ENCODE measurements at regions not wholly inside any gene's neighbourhood (a gene's known extent, or its start where the extent isn't known, plus 50 kb on each side); places are given as distances from the start of the nearest gene placed in this dataset.
"Not testable (repeated sequence)": the region's sequence is repeated elsewhere in the genome, so short reads cannot be mapped to it uniquely, and the experiment has no call there.

GRCh38 chr4:173763389-173763788 is 233.4 kb upstream of the HAND2 start:
- no peak for DNase-seq (ENCODE audit: low read depth)

DNA sequence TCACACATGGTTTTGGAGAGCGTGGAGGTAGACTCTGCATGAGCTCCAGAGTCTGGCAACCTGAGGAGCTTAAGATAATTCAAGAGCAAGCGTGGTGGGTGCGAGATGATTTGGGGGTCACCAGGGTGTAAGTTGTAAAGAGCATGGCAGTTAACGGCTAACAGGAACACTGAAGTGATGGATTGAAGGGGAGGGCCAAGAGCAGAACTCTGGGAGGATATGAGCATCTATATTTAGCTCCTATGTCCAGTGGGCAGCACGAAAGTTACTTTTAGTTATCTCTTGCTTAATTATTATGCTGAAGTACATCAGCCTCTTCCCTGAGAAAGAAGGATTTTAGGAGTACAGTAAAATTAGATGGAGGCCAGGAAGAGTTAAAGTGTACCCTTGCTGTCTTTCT is 231.9 kb upstream of the HAND2 start:
- DNase-seq (ENCODE audit: low read depth), result no peak

- DNase-seq (ENCODE audit: low read depth), result no peak
Observed at GRCh38 chr4:173761236-173761635, 231.2 kb upstream of the HAND2 start.

GRCh38 chr4:173758132-173758531 is 228.1 kb upstream of the HAND2 start:
- no peak for DNase-seq (ENCODE audit: low read depth)

DNA sequence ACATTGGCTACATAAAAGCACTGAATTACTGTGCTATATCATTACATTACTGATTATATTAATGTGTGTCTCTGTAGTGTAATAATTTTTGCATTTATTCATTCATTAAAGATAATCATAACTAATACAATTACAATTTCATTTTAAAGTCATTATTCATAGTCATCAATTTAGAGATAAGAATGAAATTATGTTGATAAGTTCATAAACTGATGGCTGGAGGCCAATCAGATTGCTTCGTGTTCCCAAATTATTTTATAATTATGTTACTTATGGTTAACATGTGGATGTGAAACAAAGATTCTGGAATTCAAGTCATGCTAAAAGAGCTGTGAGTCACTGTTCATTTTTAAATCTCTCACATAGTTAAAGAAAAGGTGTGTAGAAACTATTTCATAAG is 223.4 kb upstream of the HAND2 start:
- no peak for DNase-seq (ENCODE audit: low read depth)

DNA sequence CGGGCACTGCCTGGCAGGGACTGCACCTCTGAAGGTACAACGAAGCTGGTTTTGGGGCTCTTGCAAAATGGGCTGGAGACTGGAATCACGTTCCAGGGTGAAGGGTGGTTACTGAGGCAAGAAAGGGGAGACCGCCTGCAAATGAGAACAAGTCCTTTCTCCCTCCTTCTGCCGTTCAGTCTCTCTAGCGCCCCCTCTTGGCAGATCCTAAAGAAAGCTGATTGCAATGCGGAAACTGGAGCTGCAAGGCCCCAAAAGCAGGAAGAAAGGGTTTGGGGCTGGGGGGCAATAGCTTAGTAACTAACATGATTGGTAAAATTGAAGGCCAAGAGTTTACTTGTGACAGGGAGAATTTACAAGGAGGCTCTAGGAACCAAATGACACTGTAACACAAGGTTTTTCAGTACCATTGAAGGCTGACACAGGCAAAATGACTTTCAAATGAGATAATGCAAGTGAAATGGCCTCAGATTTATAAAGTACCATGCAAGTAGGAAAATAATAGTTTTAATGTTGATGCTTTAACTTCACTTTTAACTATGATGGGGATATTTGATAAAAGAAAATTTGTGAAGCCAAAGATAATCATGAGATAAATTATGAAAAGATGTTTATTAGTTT is 222.7 kb upstream of the HAND2 start:
- no peak for DNase-seq (ENCODE audit: low read depth)

GRCh38 chr4:173748353-173748752 is 218.3 kb upstream of the HAND2 start:
- DNase-seq (ENCODE audit: low read depth), result no peak

DNA sequence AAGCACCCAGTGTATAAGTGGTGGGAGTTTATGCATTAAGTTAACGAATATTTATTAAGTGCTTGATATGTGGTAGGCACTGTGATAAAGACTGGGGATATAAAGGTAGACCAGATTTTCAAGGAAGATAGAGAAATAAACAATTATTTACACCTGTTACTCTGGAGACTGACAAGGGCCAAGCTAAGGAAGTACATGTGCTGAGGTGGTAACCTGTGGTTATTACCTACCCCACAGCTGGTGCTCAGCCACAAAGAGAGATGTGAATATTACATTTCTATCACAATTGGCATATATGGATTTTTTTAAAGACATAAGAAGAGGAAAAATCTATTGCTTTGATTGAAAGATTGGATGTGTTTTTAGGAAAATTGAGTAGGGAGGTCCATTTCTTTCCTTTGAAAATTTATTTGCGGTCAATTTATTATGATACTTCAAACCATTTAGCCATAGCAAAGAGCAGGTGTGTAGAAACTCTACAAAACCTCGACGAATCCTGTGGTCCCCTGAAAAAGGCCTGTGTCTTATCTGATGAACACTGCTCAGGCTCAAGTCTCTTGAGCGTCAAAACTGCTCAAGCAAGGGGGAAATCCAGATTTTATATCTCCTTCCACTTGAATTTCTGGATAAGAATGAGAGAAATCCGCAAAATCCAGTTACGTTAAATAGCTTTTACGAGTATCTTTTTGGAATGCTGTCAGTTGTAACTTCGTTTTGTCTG is 217.7 kb upstream of the HAND2 start:
- DNase-seq (ENCODE audit: low read depth), result no peak

GRCh38 chr4:173746424-173746823 is 216.4 kb upstream of the HAND2 start:
- DNase-seq (ENCODE audit: low read depth), result no peak

GRCh38 chr4:173745765-173746164 is 215.7 kb upstream of the HAND2 start:
- no peak for DNase-seq (ENCODE audit: low read depth)

- DNase-seq (ENCODE audit: low read depth), result no peak
Observed at GRCh38 chr4:173736840-173737239, 206.8 kb upstream of the HAND2 start.

DNA sequence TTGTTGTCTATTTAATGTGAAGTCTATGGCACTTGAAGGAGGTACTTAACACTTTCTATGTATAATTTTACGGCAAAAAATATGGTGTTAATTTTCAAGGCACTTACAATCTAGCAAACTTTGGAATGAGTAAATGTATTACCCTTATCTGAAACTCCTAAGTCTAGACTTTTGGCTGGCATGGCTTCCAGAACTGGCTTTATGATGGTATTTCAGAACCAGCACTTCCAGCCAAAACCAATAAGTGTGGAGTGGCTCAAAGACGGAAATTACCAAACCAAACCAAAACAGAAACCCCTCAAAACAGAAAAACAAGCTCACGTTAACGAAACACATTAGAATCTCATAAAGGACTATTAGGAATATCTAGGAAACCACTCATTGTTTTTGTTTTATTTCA is 205.6 kb upstream of the HAND2 start:
- DNase-seq (ENCODE audit: low read depth), result no peak

DNA sequence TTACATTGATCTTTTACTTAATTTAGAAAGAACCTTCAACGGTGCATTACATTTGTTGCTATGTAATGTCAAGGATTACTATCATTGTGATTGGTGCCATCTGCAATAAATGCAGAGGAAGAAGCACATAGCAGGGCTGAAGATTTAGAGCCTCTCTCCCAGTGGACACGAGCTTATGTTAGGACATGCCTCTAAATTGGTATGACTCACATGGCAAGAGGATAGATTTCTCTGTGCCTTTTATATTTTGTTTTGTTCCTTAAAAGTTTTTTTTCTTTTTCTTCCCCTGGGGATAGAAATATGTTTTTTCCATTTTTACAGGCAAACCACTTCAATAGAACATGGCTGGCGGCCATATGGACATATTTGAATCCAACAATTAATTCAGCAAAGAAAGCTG is 205.0 kb upstream of the HAND2 start:
- no peak for DNase-seq (ENCODE audit: low read depth)

GRCh38 chr4:173731257-173731656 is 201.2 kb upstream of the HAND2 start:
- DNase-seq (ENCODE audit: low read depth), result no peak

GRCh38 chr4:173722075-173722474 is 192.0 kb upstream of the HAND2 start:
- no peak for DNase-seq (ENCODE audit: low read depth)

DNA sequence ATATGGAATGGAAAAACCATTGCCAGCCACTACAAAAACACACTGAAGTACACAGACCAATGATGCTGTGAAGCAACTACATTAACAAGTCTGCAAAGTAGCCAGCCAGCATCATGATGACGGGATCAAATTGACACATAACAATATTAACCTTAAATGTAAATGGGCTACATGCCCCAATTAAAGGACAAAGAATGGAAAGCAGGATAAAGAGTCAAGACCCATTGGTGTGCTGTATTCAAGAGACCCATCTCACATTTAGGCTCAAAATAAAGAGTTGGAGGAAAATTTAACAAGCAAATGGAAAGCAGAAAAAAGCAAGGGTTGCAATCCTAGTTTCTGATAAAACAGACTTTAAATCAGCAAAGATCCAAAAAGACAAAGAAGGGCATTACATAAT is 188.5 kb upstream of the HAND2 start:
- DNase-seq (ENCODE audit: low read depth), result not testable (repeated sequence)

- DNase-seq (ENCODE audit: low read depth), result no peak
Observed at GRCh38 chr4:173717581-173717980, 187.6 kb upstream of the HAND2 start.

GRCh38 chr4:173714456-173714855 is 184.4 kb upstream of the HAND2 start:
- no peak for DNase-seq (ENCODE audit: low read depth)

GRCh38 chr4:173713026-173713425 is 183.0 kb upstream of the HAND2 start:
- no peak for DNase-seq (ENCODE audit: low read depth)

DNA sequence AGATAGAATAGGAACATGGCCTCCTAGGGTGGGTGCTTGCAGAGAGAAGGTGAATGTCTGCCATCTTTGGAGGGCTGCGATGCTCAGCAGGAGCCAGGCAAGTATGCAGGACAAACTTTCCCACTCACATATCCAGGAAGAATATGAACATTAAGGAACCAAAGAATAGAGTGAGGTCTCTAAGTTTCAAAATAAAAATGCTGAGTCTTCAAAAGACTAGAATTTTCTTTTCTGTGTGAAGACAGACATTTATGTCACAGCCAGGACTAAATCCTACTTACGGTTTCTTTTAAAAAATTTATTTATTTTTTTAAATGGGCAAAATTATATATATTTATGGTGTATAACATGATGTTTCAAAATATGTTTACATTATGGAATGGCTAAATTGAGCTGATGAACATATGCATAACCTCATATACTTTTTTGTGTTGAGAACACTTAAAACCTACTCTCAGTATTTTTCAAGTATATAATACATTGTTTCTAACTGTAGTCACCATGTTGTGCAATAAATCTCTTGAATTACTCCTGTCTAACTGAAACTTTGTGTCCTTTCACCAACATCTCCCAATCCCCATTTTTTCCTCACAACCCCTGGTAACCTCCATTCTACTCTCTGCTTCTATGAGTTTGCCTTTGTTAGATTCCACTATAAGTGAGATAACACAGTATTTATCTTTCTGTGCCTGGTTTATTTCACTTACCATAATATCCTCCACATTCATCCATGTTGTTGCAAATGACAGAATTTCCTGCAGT is 177.8 kb upstream of the HAND2 start:
- DNase-seq (ENCODE audit: low read depth), result no peak

DNA sequence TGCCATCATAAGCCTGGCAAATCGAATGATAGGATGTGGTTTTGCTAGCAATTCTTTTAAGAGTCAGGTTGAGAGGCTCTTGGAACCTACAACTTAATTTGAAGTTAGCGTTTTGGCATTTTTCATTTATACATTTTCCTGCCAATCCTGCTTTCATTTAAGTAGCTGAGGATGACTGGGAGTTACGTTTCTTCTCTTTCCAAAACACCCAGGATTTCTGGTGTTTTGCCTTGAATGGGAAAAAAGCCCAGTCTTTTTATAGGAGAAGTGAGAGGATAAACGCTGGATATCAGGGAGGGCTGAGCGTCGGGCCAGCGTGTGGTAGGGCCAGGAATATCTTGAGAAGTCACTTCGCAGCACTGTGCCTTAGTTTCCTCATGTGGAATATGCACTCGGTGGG is 174.2 kb upstream of the HAND2 start:
- DNase-seq (ENCODE audit: low read depth), result no peak

- no peak for DNase-seq (ENCODE audit: low read depth)
Observed at GRCh38 chr4:173703021-173703420, 173.0 kb upstream of the HAND2 start.

DNA sequence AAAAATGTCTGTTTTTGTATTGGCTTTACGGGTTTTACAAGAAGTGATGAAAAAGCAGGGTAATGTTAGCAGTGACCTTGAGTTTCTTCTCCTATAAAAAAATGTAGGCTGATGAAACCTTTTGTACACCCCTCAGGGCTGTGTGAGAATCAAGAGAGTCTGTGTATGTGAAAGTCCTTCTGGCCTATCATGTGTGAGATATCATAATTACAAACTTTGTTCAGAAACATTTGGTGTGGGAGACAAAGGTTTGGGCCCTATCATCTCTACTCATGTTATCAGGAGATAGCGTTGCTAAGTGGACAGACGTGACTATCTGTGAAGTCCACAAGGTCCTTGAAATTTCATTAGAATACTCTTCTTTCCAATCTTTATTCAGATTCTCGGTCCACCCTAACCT is 170.6 kb upstream of the HAND2 start:
- no peak for DNase-seq (ENCODE audit: low read depth)

Measured in HS-27A (cell line).